Suppressor macrophage (primary cell): ENCODE measurements at regions not wholly inside any gene's neighbourhood (a gene's known extent, or its start where the extent isn't known, plus 50 kb on each side); places are given as distances from the start of the nearest gene placed in this dataset.
A peak's percentile ranks its signal among the peaks of the same experiment; 100 is the strongest.

Experiments used
- DNase-seq, 4 experiments: peaks; one replicate each; pipeline ENCODE4 v3.0.0-alpha.2; 2020 to 2022

DNA sequence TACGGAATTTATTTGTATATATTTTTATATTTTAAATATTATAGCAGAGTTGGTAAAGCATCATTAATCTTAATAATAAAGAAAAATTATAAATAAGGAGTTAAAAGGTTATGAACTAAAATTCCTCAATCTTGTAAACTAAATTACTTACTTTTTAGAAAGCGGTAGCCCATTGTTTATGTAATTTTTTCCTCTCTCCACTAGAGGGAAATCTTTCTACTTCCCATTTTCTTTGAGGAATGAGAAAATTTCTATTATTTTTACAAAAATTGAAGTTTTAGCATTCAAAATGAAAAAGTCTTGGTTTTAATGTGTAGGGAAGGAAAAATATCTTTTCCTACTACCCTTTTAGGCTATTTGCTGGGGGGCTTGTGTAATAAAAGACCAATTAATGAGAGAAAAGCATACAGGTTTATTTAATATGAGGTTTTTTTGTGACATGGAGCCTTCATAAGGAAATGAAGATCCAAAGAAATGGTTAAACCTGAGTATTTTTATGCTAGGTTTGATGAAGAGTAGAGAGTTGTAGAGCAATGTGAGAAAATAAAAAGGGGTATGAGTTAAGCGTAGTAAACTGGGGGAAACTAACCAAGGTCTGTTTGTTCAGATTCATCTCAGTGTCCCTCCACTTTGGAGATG lies 68.7 kb upstream of the ADAD1 start:
- peak in 2 of 4 experiments; percentile 52 to 56 for DNase-seq

DNA sequence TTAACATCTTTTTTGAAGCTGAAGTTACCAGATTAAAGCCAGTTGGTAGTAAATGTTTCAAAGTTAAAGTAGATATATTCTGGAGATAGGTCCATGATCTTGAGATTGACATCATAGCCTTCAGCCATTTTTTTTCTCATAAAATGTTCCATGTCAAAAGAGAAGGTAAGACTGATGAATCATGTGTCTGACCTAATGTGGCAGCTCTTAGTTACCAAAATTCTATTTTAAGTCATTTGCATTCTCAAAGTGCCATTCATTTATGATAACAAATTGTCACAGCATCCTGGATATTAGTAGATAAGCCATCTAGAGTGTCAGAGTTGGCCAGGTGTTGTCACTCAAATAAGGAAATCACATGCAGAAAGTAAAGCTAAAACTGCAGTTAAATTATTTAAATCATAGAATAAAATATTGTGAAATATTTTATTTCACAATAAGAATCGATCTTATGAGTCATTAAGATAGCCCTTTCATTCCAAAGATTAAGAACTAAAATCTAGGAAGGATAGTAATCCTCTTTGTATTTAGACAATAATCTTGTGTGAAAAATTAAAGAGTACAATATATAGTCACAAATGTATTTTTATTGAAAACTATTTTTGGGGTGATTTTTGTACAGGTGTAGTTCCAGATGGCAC lies 65.7 kb upstream of the ADAD1 start:
- no peak for DNase-seq

DNA sequence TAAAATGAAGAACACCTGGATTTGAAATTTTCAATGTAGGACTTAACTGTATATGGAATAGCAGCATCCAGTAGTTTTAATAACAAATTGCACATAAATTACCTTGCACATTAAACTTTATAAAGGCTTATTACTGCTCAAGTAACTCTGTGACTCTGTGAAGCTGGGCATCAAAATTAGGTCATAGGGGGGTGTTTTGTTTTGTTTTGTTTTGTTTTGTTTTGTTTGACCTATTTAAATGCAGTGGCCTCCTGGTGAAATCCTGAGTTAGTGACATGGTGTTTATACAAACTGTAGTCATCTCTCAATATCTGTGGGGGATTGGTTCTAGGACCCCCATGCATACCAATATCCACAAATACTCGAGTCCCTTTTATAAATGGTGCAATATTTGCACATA lies 51.9 kb upstream of the ADAD1 start:
- no peak for DNase-seq

DNA sequence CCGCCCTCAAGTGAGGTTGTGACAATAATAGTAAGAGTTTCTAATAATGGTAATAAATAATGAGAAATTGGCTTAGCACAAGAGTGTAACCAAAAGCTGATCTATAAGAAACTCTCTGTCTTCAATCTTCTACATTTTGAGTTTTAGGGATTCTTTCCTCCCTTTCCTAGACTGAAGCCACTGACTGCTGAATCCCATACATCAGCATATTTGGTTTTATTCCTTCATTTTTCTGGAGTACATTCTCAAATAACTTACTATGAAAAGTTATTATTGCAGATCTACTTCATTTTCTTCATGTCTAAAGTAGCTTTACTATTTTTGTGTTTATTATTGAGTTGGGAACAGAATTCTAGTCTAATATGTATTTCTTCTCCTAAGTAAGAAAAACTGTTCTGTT lies 49.9 kb upstream of the ADAD1 start:
- DNase-seq, result no peak
